A549 (cell line): ENCODE measurements at regions not wholly inside any gene's neighbourhood (a gene's known extent, or its start where the extent isn't known, plus 50 kb on each side); places are given as distances from the start of the nearest gene placed in this dataset.

Experiments
- ATAC-seq, 2 experiments: fragments of 200-7000 bp in 1 of 2; fragments of >200 bp in 1 of 2; cut with Nextera tagmentation in 1 of 2; cut with Tn5 transposase in 1 of 2; 3 replicates each; pipeline versions ENCODE4 v1.8.0 to v1.9.1; 2018 to 2020; ENCODE audit warnings: mild to moderate bottlenecking in 1 of 2, moderate library complexity in 1 of 2
- CTCF ChIA-PET: fragments of 300-600 bp; sonication (Branson Sonifier 250); formaldehyde crosslinking; extraction: SDS; loops from one replicate; lab custom pipeline; 2021; ENCODE audit warnings: antibody characterized with exemption, inconsistent platforms; lab: Yijun Ruan, JAX
- POLR2A ChIA-PET: fragments of 350-600 bp; formaldehyde crosslinking; extraction: SDS; loops from one replicate; lab custom pipeline; 2021; ENCODE audit warnings: antibody characterized with exemption, inconsistent platforms; lab: Yijun Ruan, JAX
- DNase-seq, 2 experiments: peaks; one replicate each; pipeline versions ENCODE4 v3.0.0 to v3.0.0-alpha.2; 2011 to 2016; ENCODE audit warnings: low read depth in 1 of 2, low spot score in 1 of 2
- FAIRE-seq: peaks from 2 replicates; lab custom pipeline; 2011; peaks lifted over from hg19 to GRCh38; lab: Jason Lieb, UNC
- H3K27ac ChIP-seq, 2 experiments: fragments of >200 bp; sonication (Bioruptor Twin); formaldehyde crosslinking; 3 replicates each; pipeline ENCODE4 v1.5.1; 2016 to 2017
- H3K4me1 ChIP-seq: fragments of >200 bp; sonication (Bioruptor Twin); formaldehyde crosslinking; 3 replicates; pipeline ENCODE4 v1.6.1; 2016
- H3K4me2 ChIP-seq: fragments of >200 bp; sonication (Bioruptor Twin); formaldehyde crosslinking; 3 replicates; pipeline ENCODE4 v1.6.1; 2016
- H3K4me3 ChIP-seq: fragments of >200 bp; sonication (Bioruptor Twin); formaldehyde crosslinking; 3 replicates; pipeline ENCODE4 v1.5.1; 2016
- H3K9me3 ChIP-seq: fragments of >200 bp; sonication (Bioruptor Twin); formaldehyde crosslinking; 3 replicates; pipeline ENCODE4 v1.6.1; 2016
- BHLHE40 ChIP-seq: IDR thresholded peaks from 2 replicates; pipeline ENCODE4 v1.6.1; 2012; ENCODE audit warnings: low read depth, low read length, inconsistent platforms
- CHD2 ChIP-seq: fragments of 150-350 bp; IDR thresholded peaks from 2 replicates; pipeline ENCODE4 v1.6.1; 2014; ENCODE audit warnings: low read length; ENCODE audit not compliant: partially characterized antibody
- CHD4 ChIP-seq: fragments of 200-600 bp; sonication (generic); IDR thresholded peaks from 2 replicates; pipeline ENCODE4 v1.6.1; 2016; ENCODE audit warnings: antibody characterized with exemption, mild to moderate bottlenecking, borderline replicate concordance
- EHF ChIP-seq: fragments of 250-450 bp; sonication (Bioruptor Pico); IDR thresholded peaks from 2 replicates; pipeline ENCODE4 v1.5.0; 2020; ENCODE audit warnings: mild to moderate bottlenecking
- ESRRA ChIP-seq: fragments of 150-350 bp; IDR thresholded peaks from 2 replicates; pipeline ENCODE4 v1.6.1; 2014; ENCODE audit warnings: mild to moderate bottlenecking, low read length, borderline replicate concordance
- FOSB ChIP-seq: fragments of 250-450 bp; sonication (Bioruptor Pico); IDR thresholded peaks from 2 replicates; pipeline ENCODE4 v1.5.0; 2020; ENCODE audit warnings: mild to moderate bottlenecking, moderate library complexity
- FOXS1 ChIP-seq: fragments of 250-450 bp; sonication (Bioruptor Pico); IDR thresholded peaks from 2 replicates; pipeline ENCODE4 v1.5.0; 2020; ENCODE audit warnings: mild to moderate bottlenecking, moderate library complexity
- HDAC2 ChIP-seq: fragments of 200-600 bp; sonication (generic); IDR thresholded peaks from 2 replicates; pipeline ENCODE4 v1.6.1; 2016
- HEYL ChIP-seq: fragments of 250-450 bp; sonication (Bioruptor Pico); IDR thresholded peaks from 2 replicates; pipeline ENCODE4 v1.8.0; 2021; ENCODE audit warnings: mild to moderate bottlenecking, moderate library complexity
- JUNB ChIP-seq: fragments of >200 bp; sonication (Bioruptor Twin); formaldehyde crosslinking; IDR thresholded peaks from 2 replicates; pipeline ENCODE4 v1.6.1; 2016
- NR3C1 ChIP-seq: fragments of >200 bp; sonication (Bioruptor Twin); formaldehyde crosslinking; IDR thresholded peaks from 3 replicates; pipeline ENCODE4 v1.6.1; 2017
- PHF8 ChIP-seq: fragments of 200-600 bp; sonication (generic); IDR thresholded peaks from 2 replicates; pipeline ENCODE4 v1.6.1; 2016; ENCODE audit warnings: low read depth, mild to moderate bottlenecking, antibody characterized with exemption, moderate library complexity, borderline replicate concordance
- POLR2A ChIP-seq: IDR thresholded peaks from 2 replicates; pipeline ENCODE4 v1.6.1; 2012; ENCODE audit warnings: mild to moderate bottlenecking, low read length
- RCOR1 ChIP-seq: fragments of 150-350 bp; IDR thresholded peaks from 2 replicates; pipeline ENCODE4 v1.6.1; 2014; ENCODE audit warnings: antibody characterized with exemption, low read length, low read depth
- RNF2 ChIP-seq: fragments of 200-600 bp; sonication (generic); IDR thresholded peaks from 2 replicates; pipeline ENCODE4 v1.6.1; 2016; ENCODE audit warnings: low read depth, mild to moderate bottlenecking, antibody characterized with exemption, moderate library complexity, borderline replicate concordance
- WGBS: methylation state at CpG from one replicate; pipeline ENCODE4 v1.1.6; 2017; ENCODE audit errors: missing lambda C conversion rate; 5-methylcytosine and 5-hydroxymethylcytosine counted together
- TF ChIP-seq, protein P1 (sequence below): fragments of 250-450 bp; sonication (Bioruptor Pico); IDR thresholded peaks from 2 replicates; pipeline ENCODE4 v1.5.0; 2021; ENCODE audit warnings: mild to moderate bottlenecking, moderate library complexity, borderline replicate concordance
- TF ChIP-seq, protein P2 (sequence below): IDR thresholded peaks from 2 replicates; pipeline ENCODE4 v1.6.1; 2012
- TF ChIP-seq, protein P3 (sequence below): IDR thresholded peaks from 2 replicates; pipeline ENCODE4 v1.6.1; 2012; ENCODE audit warnings: low read depth, borderline replicate concordance
- TF ChIP-seq, protein P4 (sequence below): fragments of >200 bp; sonication (Bioruptor Twin); formaldehyde crosslinking; IDR thresholded peaks from 3 replicates; pipeline ENCODE4 v1.5.1; 2016
- TF ChIP-seq, protein P5 (sequence below): fragments of 450-650 bp; IDR thresholded peaks from 2 replicates; pipeline ENCODE4 v1.6.1; 2014; ENCODE audit warnings: antibody characterized with exemption

DNA sequence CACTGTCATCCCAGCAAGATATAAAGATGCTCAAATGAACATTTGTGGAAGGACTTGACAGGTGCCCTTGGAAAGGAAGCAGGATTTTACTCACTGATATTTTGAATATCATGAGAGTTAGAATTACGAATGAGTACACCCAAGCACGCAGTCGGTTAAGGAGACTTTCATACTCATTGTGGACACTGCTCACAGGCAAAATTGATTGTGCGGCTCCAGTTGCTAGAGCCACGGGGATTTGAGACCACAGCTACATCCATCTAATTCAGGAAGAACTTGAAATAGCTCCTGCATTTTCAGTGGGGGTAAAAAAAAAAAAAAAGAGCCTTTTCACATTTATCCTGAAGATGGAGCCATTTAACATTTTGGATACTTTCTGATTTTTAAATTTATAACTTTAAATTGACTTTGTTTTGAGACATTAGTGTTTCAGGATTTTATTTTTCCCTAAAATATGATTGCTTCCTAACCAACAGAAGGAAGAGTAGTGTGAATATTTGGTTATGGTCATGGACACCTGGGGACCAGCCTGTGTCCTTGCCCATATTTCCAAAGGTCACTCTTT is 1080.1 kb upstream of the EEF2KMT start (continued):
- no peak for TF ChIP-seq ESRRA

DNA sequence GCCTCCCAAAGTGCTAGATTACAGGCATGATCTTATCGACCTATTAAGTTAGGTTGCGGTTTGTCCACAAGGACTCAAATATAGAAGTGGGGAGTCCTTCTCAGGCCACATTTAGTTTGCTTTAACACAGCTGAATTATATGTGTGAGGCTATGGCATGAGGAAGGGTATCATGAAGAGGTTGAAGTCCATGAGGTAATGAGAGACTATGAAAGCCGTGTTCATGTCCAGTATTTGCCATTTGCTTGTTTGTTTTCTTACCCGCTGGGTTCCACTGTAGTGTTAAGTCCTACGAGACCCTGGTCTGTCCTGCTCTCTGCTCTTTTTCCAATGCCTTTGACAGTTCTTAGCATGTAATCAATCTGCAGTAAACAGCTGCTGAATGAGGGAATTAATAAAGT is 1072.4 kb upstream of the EEF2KMT start:
- no peak overlapping the region for H3K27ac ChIP-seq
- H3K4me3 ChIP-seq: no peak overlapping the region
- CTCF ChIA-PET: no interaction called here
- H3K9me3 ChIP-seq: no peaks in the 10 kb centered on the region
- H3K4me2 ChIP-seq: no peak overlapping the region
- ATAC-seq (no peak), FAIRE-seq (no peak), DNase-seq (no peak)
- WGBS: 33% methylated on average over 5 of the region's 5 CpGs
- TF ChIP-seq, protein P1, sequence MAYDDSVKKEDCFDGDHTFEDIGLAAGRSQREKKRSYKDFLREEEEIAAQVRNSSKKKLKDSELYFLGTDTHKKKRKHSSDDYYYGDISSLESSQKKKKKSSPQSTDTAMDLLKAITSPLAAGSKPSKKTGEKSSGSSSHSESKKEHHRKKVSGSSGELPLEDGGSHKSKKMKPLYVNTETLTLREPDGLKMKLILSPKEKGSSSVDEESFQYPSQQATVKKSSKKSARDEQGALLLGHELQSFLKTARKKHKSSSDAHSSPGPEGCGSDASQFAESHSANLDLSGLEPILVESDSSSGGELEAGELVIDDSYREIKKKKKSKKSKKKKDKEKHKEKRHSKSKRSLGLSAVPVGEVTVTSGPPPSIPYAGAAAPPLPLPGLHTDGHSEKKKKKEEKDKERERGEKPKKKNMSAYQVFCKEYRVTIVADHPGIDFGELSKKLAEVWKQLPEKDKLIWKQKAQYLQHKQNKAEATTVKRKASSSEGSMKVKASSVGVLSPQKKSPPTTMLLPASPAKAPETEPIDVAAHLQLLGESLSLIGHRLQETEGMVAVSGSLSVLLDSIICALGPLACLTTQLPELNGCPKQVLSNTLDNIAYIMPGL (CRISPR knock-in tag): no peak
- TF ChIP-seq HEYL (CRISPR knock-in tag): no peak
- no peak for TF ChIP-seq FOSB (CRISPR knock-in tag)
- no peak for TF ChIP-seq EHF (CRISPR knock-in tag)
- TF ChIP-seq PHF8: no peak
- no peak for TF ChIP-seq RNF2
- no peak for TF ChIP-seq CHD2
- TF ChIP-seq, protein P2, sequence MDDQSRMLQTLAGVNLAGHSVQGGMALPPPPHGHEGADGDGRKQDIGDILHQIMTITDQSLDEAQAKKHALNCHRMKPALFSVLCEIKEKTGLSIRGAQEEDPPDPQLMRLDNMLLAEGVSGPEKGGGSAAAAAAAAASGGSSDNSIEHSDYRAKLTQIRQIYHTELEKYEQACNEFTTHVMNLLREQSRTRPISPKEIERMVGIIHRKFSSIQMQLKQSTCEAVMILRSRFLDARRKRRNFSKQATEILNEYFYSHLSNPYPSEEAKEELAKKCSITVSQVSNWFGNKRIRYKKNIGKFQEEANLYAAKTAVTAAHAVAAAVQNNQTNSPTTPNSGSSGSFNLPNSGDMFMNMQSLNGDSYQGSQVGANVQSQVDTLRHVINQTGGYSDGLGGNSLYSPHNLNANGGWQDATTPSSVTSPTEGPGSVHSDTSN: no peak
- TF ChIP-seq, protein P3, sequence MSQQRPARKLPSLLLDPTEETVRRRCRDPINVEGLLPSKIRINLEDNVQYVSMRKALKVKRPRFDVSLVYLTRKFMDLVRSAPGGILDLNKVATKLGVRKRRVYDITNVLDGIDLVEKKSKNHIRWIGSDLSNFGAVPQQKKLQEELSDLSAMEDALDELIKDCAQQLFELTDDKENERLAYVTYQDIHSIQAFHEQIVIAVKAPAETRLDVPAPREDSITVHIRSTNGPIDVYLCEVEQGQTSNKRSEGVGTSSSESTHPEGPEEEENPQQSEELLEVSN: no peak
- no peak for TF ChIP-seq HDAC2
- no peak for TF ChIP-seq RCOR1
- no peak for TF ChIP-seq POLR2A
- no peak for TF ChIP-seq CHD4
- TF ChIP-seq, protein P4, sequence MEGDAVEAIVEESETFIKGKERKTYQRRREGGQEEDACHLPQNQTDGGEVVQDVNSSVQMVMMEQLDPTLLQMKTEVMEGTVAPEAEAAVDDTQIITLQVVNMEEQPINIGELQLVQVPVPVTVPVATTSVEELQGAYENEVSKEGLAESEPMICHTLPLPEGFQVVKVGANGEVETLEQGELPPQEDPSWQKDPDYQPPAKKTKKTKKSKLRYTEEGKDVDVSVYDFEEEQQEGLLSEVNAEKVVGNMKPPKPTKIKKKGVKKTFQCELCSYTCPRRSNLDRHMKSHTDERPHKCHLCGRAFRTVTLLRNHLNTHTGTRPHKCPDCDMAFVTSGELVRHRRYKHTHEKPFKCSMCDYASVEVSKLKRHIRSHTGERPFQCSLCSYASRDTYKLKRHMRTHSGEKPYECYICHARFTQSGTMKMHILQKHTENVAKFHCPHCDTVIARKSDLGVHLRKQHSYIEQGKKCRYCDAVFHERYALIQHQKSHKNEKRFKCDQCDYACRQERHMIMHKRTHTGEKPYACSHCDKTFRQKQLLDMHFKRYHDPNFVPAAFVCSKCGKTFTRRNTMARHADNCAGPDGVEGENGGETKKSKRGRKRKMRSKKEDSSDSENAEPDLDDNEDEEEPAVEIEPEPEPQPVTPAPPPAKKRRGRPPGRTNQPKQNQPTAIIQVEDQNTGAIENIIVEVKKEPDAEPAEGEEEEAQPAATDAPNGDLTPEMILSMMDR: no peak
- TF ChIP-seq, protein P5, sequence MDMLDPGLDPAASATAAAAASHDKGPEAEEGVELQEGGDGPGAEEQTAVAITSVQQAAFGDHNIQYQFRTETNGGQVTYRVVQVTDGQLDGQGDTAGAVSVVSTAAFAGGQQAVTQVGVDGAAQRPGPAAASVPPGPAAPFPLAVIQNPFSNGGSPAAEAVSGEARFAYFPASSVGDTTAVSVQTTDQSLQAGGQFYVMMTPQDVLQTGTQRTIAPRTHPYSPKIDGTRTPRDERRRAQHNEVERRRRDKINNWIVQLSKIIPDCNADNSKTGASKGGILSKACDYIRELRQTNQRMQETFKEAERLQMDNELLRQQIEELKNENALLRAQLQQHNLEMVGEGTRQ: no peak
- TF ChIP-seq NR3C1: no peak
- TF ChIP-seq FOXS1 (CRISPR knock-in tag): no peak
- TF ChIP-seq JUNB: no peak
- no peak for TF ChIP-seq BHLHE40
- no peaks in the 10 kb centered on the region for H3K4me1 ChIP-seq
- POLR2A ChIA-PET: no interaction called here
